Glomerular visceral epithelial cell (primary cell): ENCODE measurements at regions not wholly inside any gene's neighbourhood (a gene's known extent, or its start where the extent isn't known, plus 50 kb on each side); places are given as distances from the start of the nearest gene placed in this dataset.

Source experiments
- DNase-seq: peaks from one replicate; pipeline ENCODE4 v3.0.0-alpha.2; 2016; ENCODE audit errors: extremely low spot score

GRCh38 chr2:133940134-133940533 is 313.7 kb upstream of the MGAT5 start:
- no peak for DNase-seq

DNA sequence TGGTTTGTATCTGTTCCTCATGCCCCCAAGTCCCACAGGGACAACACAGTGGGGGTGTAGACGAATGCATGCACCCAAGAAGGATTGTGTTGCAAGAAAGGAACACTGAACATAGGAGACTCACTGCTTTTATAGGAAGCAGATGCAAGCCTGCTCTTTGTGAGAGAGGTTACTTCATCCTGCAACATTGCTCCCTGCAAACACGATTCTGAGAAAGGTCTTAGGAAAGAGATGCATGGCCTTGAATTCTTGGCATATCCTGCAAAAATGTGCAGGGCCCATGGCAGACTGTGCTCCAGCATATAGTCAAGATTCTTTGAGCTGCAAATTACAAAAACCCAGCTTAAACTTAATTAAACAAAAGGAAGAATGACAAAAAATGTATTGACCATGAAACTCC is 312.2 kb upstream of the MGAT5 start:
- DNase-seq = no peak

DNA sequence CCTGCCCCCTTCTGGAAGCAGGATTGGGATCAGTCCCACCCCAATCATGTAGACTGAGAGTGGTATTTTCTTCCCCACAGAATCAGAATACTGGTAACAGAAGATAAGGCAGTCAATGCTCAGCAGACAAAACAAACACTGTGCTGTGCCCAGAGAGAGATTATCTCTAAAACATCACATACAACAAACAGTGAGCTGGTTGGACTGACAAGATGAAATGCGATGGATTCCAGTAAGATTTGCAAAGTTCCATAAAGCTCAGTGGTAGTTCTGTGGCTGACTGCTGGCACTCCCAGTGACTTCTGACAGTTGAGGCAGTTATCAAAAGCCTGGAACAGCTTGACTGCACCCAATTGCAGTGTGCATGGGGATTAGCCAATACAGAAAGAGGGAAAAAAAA is 311.5 kb upstream of the MGAT5 start:
- DNase-seq = no peak

DNA sequence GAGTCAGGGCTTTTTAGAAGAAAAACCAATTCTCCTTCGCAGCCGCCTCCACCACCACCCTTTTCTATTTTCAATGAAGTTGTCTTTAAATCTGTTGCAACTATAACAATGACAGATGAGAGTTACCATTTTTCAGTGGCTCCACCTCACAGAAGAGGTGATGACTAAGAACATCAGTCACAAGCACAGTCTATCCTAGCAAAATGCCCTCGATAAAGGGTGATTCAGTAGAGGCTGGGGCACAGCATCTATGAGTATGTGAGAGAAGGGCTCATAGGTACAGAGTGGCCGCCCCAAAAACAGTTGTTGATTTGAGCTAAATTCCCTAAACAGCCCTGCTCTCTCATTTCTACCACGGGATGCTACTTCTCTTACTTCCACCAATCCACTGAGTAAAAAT is 310.8 kb upstream of the MGAT5 start:
- no peak for DNase-seq

DNA sequence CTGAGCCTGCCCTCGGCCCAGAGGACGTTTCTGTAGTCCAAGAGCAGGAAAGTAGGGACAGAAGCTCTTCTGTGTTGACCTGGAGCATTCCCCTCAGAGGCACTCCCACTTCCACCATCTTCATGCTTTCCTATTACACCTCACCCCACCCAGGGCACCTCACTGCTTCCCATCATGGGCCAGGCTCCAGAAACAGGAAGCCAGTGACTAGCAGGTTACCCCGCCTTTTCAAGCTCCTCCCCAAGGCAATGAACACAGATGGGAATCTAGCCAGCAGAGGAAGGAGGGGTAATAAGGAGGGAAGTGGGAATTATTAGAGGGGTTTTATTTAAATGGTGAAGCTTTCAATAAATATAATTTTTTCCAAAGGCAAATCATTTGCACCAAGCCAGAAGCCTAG is 308.8 kb upstream of the MGAT5 start:
- DNase-seq = no peak

- no peak for DNase-seq
Observed at GRCh38 chr2:133947057-133947456, 306.8 kb upstream of the MGAT5 start.

DNA sequence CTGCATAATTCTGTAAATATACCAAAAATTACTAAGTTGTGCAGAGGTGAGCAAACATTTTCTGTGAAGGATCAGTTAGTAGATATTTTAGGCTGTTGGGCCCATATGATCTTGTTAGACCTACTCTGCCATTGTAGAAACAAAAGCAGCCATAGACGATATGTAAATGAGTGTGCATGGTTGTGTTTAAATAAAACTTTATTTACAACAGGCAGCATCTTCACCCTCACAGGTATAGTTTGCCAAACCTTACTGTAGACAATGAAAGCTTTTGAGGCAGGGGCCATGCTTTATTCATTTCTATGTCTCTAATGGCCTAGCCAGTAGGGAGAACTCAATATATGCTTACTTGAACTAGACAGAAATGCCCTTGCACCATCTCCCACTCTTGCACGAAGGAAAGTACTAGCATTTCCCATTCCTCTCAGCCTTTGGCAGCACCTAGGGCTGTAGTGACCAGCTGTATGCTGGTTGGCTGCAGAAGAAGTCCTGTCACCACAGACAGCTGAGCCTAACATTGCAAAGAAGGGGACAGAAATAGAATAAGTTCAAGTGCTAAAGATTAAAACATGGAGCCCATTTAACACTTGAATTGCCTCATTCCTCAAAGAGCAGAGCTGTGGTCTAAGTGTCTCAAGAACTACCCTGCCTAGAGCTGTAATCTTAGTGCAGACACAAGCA is 305.1 kb upstream of the MGAT5 start:
- DNase-seq = no peak

DNA sequence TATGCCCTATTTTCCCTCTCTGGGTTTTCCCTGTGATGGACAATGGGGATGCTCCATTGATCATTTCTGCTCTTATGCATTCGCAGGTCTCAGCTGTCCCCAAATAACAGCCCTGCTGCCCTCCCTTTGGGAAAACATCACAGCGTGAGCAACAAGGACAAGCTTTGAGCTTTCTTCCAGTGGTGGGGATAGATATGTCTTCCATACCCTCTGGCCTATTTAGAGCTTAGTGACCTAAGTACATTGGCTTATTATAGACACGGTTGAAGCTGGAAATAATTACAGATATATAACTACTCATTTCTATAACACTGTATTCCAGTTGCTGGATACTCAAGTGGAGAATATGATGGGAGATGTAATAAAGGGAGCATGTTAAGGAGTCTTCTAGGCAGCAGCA is 304.3 kb upstream of the MGAT5 start:
- no peak for DNase-seq

DNA sequence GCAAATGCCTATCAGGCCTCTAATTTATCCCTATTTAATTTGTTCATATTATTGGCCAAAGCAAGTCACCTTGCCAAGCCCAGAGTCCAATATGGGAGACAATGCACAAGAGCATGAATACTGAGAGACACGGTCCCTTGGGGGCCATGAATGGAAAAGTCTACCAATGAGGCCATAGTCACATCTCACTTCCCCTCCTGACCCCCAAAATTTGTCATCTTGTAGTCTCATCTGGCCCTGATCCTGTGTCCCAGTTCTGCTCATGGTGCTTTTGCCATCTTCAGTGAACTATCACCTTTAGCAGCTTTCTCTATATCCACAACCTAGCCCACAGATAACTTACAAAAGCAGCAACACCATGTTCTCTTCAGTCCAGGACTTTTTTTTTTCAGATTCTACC is 302.7 kb upstream of the MGAT5 start:
- no peak for DNase-seq

DNA sequence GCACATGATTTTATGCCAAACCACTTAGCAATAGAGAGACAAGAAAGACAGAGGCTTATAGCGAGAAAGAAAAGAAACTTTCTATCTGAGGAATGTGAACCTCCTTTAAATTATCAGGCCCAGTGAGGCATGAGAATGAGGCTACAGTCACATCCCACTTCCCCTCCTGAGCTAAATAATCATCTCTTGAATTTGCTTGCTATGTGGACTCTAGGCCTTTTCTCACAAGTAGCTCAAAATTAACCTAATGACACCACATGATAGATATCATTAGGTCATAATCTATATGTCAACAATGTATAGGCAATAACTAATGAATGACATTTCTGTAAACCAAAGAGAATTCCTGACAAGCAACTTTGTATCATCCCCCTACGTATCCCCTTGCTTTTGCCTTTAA is 301.5 kb upstream of the MGAT5 start:
- DNase-seq = no peak

DNA sequence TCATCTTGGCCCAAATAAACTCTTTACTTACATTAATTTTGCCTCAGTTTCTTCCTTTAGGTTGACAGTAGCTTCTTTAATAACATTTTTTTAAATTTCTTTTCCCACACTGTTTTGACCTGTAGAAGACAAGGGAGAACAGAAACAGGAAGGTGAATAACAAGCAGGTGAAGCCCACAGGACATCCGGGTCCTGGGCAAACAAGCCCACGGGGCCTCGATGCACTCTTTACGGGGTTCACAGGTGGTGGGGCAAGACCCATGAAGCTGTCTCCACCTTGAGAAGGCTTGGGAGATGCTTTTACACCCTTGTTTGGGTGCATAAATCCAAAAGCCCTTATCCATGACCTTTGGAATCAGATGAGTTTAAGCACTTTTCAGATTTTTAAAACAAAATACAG is 301.0 kb upstream of the MGAT5 start:
- no peak for DNase-seq

DNA sequence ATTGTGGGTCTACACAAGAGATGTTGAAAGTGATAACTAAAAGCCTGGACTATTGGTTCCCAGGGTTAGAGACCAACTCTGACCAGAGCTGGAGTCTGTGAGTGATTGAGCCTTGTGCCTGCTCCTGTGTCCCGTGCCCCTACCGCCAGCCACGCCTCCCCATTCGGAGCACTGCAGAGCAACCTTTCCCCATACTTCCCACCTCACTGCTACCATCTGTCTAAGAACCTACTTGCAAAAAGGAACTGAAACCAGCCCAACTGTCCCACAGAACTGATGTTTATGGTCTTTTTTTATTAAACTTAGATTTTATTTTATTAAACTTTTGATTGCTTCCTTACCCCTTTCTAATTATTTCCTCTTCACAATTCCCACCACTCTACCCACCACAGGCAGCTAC is 300.3 kb upstream of the MGAT5 start:
- no peak for DNase-seq

DNA sequence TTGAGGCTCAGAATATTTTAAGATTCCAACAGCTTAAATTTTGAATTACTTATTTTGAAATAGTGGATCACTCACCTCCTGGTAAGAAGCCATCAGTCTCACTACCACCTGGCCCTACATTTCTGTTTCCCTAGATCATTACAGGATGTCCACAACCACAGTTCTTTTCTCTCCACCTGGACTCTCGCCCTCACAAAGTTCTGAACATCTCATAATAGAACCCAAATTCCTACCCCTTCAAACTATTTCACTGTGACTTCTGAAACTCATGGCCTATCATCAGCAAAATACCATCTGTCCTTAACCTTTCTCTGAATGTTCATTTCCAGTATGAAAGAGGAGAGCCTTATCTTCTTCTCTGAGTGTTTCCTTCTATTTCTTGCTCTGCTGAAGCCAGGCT is 299.2 kb upstream of the MGAT5 start:
- no peak for DNase-seq

- no peak for DNase-seq
Observed at GRCh38 chr2:133955169-133955568, 298.7 kb upstream of the MGAT5 start.

DNA sequence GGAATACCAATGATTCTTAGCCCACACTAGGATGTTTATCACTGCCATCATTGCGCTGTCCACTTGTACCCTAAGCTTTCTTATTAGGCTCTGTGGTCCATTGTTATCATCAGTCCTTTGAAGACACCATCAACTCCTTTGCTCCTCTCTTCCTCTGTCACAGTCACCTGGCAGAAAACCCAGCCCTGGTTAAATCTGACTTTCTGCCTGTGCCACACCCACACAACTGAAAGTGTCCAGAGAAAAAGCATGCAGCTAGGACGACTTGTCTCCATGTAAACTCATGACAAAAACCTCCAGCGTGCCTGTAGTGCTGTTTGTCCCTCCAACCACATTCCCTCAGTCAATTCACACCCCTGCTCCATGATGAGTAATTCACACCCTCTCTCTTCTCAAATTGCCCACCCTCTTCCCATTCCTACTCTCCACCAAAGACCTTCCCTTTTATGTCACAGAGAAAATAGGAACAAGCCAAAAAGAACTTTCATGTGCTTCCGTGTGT is 297.4 kb upstream of the MGAT5 start:
- no peak for DNase-seq

DNA sequence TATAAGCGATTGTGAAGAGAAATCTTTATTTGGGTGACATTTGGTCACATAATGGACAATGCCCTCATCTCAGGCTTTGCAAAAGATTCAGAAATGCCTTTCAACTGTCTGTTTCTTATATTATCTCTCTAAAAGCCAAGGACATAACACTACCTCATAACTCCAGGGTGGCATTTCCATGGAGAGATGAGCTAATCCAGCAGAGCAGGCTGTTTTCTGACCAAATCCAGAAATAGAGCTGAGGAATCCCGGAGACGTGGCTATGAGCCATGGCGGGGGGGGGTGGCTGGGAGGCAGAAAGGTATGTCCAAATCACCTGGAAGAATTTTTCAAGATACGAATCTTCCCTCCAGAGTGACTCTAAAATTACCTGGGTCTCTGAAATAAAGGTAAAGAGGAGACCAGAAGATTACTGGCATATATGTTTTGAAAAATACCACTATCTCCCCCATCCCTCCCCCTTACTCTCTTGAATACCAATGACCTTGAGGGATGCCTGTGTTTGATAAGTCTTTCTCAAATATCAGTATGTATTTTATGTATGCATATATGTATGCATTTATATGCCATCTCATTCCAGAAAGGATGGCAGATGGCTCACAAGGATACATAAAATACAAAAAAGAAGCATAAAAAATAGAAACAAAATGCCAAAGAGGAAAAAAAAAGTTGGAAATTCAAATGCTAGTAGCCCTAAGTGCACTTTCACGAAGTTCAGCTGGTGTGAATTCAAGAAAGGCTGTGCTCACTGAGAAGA is 296.0 kb upstream of the MGAT5 start:
- DNase-seq = no peak

- no peak for DNase-seq
Observed at GRCh38 chr2:133959066-133959465, 294.8 kb upstream of the MGAT5 start.

DNA sequence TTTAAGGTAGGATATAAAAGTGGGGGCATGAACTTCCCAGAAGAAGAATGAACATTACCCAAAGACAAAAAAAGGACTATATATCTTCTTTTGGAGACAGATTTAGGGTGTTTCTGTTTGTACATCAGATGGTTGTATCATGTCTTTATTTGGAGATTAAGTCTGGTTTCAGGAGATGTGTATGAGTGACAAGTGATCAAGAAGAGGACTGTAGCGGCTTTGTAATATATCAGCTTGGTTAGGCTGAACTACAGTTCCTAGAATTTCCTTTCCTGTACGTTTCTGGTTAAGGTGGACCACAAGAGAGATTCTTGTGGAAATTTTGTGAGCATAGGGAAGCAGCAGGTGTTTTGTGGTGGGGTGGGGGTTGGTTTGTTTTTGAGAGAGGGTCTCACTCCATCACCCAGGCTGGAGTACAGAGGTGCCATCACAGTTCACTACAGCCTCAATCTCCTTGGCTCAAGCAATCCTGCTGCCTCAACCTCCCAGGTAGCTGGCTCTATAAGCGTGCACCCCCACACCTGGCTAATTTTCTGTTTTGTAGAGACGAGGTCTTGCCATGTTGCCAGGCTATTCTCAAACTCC is 287.1 kb upstream of the MGAT5 start:
- no peak for DNase-seq

DNA sequence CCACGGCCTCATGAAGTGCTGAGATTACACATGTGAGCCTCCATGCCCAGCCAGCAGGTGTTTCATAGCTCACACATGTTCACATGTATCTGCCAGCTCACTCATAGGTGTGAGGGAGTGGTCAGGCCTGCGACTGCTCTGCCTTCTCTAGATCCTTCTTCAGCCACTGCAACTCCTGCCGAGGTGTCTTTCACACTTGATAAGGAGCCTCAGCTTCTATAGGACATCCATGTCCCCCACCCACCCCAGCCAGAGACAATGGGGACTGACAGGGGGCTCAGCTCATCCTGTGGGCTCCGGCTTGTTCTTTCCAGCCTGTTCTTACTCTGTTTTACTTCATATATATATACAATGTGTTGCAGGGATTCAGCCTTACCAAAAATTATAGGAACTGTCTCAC is 286.5 kb upstream of the MGAT5 start:
- no peak for DNase-seq

DNA sequence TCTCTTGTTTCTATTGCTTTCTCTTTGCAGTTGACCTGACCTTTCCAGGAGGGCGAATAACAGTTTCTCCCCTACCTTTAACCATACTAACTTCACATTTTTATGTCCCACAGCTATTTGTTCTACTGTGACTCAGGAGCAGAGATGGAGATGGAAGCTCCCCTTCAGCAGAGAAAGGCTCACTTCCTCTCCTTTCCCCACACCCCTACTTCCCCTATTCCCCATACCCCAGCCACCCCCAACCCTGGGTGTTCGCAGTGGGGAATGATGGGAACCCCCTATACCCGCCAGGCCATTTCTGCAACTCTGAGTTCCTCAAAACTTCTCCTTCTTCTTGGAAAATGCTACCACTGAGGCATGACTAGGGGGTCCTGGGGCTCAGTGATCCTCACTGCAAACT is 285.4 kb upstream of the MGAT5 start:
- no peak for DNase-seq

DNA sequence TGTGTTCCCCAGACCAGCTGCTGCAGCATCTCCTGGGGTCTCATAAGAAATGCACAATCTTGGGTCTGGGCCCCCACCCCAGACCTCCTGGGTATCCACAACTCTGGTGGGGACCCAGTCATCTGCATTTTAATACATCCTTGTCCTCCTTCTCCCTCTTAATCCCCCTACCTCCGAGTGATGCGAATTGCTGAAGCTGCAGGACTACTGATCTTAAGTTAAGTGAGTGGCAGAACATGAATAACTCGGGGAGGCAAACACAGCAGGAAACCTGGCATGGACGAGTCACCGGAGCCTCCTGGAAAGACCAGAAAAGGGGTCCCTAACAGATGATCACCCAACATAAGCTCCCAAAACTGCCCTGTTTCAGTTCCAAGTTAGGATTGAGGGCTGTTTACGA is 283.2 kb upstream of the MGAT5 start:
- DNase-seq = no peak

DNA sequence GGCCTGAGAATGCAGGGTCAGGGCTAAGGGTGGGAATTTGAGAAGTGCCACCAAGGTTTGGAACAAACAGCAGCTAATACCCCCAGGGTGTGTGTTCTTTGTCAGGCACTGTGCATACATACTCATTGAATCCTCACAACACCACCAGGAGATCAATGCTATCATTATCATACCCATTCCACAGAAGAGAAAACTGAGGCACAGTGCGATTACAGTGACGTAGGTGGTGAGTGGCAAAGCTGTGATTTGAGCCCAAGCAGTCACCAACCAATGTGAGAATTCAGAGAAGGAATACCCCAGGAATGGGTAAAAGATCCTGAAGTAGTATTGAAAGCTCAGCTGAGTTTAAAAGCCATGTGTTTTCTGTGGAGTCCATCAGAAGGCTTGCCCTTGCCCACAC is 281.6 kb upstream of the MGAT5 start:
- no peak for DNase-seq

GRCh38 chr2:133972786-133973185 is 281.1 kb upstream of the MGAT5 start:
- DNase-seq = no peak
